Body of pancreas (tissue), 4 donors: ENCODE measurements at regions not wholly inside any gene's neighbourhood (a gene's known extent, or its start where the extent isn't known, plus 50 kb on each side); places are given as distances from the start of the nearest gene placed in this dataset.

Experiments
- ATAC-seq: fragments of 150-250 bp; one replicate; pipeline ENCODE4 v1.9.1; 2016
- DNase-seq, 4 donors: peaks; one replicate each; pipeline ENCODE4 v3.0.0-alpha.2; 2019
- H3K27ac ChIP-seq, 4 donors: fragments of 200-600 bp; sonication (generic); 1 replicate in 3 of 4; 2 replicates in 1 of 4; pipeline versions ENCODE4 v1.5.1 to v1.6.1; 2016 to 2019; ENCODE audit warnings: mild to moderate bottlenecking in 1 of 4, mixed read lengths in 1 of 4, moderate library complexity in 1 of 4
- H3K27me3 ChIP-seq, 2 donors: fragments of 200-600 bp; sonication (generic); one replicate each; pipeline ENCODE4 v1.6.0; 2016; ENCODE audit warnings: mild to moderate bottlenecking in 1 of 2
- H3K36me3 ChIP-seq, 2 donors: fragments of 200-600 bp; sonication (generic); replicated peaks in 1 of 2; 2 replicates each; pipeline ENCODE4 v1.5.1; 2016; ENCODE audit warnings: low read depth in 2 of 2; ENCODE audit not compliant: insufficient read depth in 1 of 2
- H3K4me1 ChIP-seq: fragments of 200-600 bp; sonication (generic); one replicate; pipeline ENCODE4 v1.6.0; 2016
- H3K4me3 ChIP-seq, 2 donors: fragments of 200-600 bp; sonication (generic); 1 replicate in 1 of 2; 2 replicates in 1 of 2; pipeline ENCODE4 v1.5.1; 2016 to 2019
- H3K9me3 ChIP-seq, 3 donors: fragments of 200-600 bp; sonication (generic); 1 replicate in 2 of 3; 2 replicates in 1 of 3; pipeline ENCODE4 v1.5.1; 2016
- CTCF ChIP-seq, 7 experiments: fragments of 450-650 bp in 4 of 7; fragments of 200-600 bp in 3 of 7; sonication (generic) in 3 of 7; IDR thresholded peaks; one replicate each; pipeline ENCODE4 v1.5.1; 2016 to 2019; ENCODE audit warnings: antibody characterized with exemption in 7 of 7
- POLR2A ChIP-seq, 3 donors: fragments of 450-650 bp; IDR thresholded peaks; one replicate each; pipeline ENCODE4 v1.6.1; 2016; ENCODE audit warnings: antibody characterized with exemption in 3 of 3, mild to moderate bottlenecking in 2 of 3
- WGBS, 2 donors: methylation state at CpG; one replicate each; pipeline ENCODE4 v1.1.5; 2017; 5-methylcytosine and 5-hydroxymethylcytosine counted together
- intact Hi-C: fragments of 100-400 bp; cut with DNase I; formaldehyde crosslinking; loops from one replicate; pipeline ENCODE4 v1.15.1; 2023

- no peak for DNase-seq
- Histone ChIP-seq H3K27me3 (no peaks in the 10 kb centered on the region), H3K4me1 (no peaks in the 10 kb centered on the region), H3K4me3 (no peak overlapping the region), H3K9me3 (no peaks in the 10 kb centered on the region), H3K27ac (no peak overlapping the region), H3K36me3 (no peaks in the 10 kb centered on the region)
- ATAC-seq = peak; percentile 42
- intact Hi-C loops = no loop called here
- WGBS, 2 donors = 49 to 50% methylated on average over 9 of the region's 9 CpGs
- TF ChIP-seq CTCF (IDR thresholded peaks at IDR 0.05) (no peak), POLR2A (IDR thresholded peaks at IDR 0.05) (no peak)
Measured at GRCh38 chr5:4947893-4948536, 192.1 kb upstream of the ADAMTS16 start.

- no peak for ATAC-seq
Measured at GRCh38 chr5:4949108-4949507, 191.0 kb upstream of the ADAMTS16 start.

GRCh38 chr5:4953576-4953975 lies 186.6 kb upstream of the ADAMTS16 start:
- 55 to 56% methylated on average over 4 of the region's 4 CpGs for WGBS, 2 donors
- H3K4me1 ChIP-seq = no peaks in the 10 kb centered on the region
- no peak overlapping the region for H3K27ac ChIP-seq
- no peak overlapping the region for H3K4me3 ChIP-seq
- intact Hi-C loops = no loop called here
- DNase-seq = no peak
- no peaks in the 10 kb centered on the region for H3K36me3 ChIP-seq
- no peak for ATAC-seq
- no peaks in the 10 kb centered on the region for H3K27me3 ChIP-seq
- H3K9me3 ChIP-seq = no peaks in the 10 kb centered on the region
- TF ChIP-seq CTCF (IDR thresholded peaks at IDR 0.05) = no peak
- TF ChIP-seq POLR2A (IDR thresholded peaks at IDR 0.05) = no peak

More at GRCh38 chr5:4949108-4949507, 191.0 kb upstream of the ADAMTS16 start:
- WGBS, 2 donors = 48 to 50% methylated on average over 6 of the region's 6 CpGs
- TF ChIP-seq CTCF (IDR thresholded peaks at IDR 0.05) (no peak), POLR2A (IDR thresholded peaks at IDR 0.05) (no peak)
- Histone ChIP-seq H3K4me1 (no peaks in the 10 kb centered on the region), H3K9me3 (no peaks in the 10 kb centered on the region), H3K36me3 (no peaks in the 10 kb centered on the region), H3K4me3 (no peak overlapping the region), H3K27me3 (no peaks in the 10 kb centered on the region), H3K27ac (no peak overlapping the region)
- intact Hi-C loops = no loop called here
- DNase-seq = no peak

GRCh38 chr5:4954048-4954447 lies 186.1 kb upstream of the ADAMTS16 start:
- Histone ChIP-seq H3K27ac (no peak overlapping the region), H3K9me3 (no peaks in the 10 kb centered on the region), H3K27me3 (no peaks in the 10 kb centered on the region), H3K4me3 (no peak overlapping the region), H3K4me1 (no peaks in the 10 kb centered on the region), H3K36me3 (no peaks in the 10 kb centered on the region)
- TF ChIP-seq POLR2A (IDR thresholded peaks at IDR 0.05) = no peak
- TF ChIP-seq CTCF (IDR thresholded peaks at IDR 0.05) = no peak
- ATAC-seq = no peak
- intact Hi-C loops = no loop called here
- 64 to 67% methylated on average over 4 of the region's 4 CpGs for WGBS, 2 donors
- DNase-seq = no peak

- Histone ChIP-seq H3K9me3 (no peaks in the 10 kb centered on the region), H3K4me3 (no peak overlapping the region), H3K36me3 (no peaks in the 10 kb centered on the region), H3K27me3 (no peaks in the 10 kb centered on the region), H3K4me1 (no peaks in the 10 kb centered on the region), H3K27ac (no peak overlapping the region)
- DNase-seq (no peak), ATAC-seq (no peak)
- intact Hi-C loops = no loop called here
- 71 to 92% methylated on average over 1 of the region's 1 CpG for whole genome bisulfite sequencing, 2 donors
- TF ChIP-seq POLR2A (IDR thresholded peaks at IDR 0.05) (no peak), CTCF (IDR thresholded peaks at IDR 0.05) (no peak)
Measured at GRCh38 chr5:4963265-4963664, 176.9 kb upstream of the ADAMTS16 start.
